HUDEP-2 (cell line): ENCODE measurements at regions not wholly inside any gene's neighbourhood (a gene's known extent, or its start where the extent isn't known, plus 50 kb on each side); places are given as distances from the start of the nearest gene placed in this dataset.
"Not testable (repeated sequence)": the region's sequence is repeated elsewhere in the genome, so short reads cannot be mapped to it uniquely, and the experiment has no call there.

ENCODE experiments used
- DNase-seq, 76 experiments: peaks; one replicate each; lab custom pipeline; 2025; ENCODE audit not compliant: unreplicated experiment in 76 of 76; lab: John Stamatoyannopoulos, UW

GRCh38 chr15:24733659-24734058 lies 58.1 kb downstream of the NPAP1 start:
- no peak for DNase-seq

- no peak for DNase-seq
Measured at GRCh38 chr15:24734396-24734795, 58.8 kb downstream of the NPAP1 start.

- DNase-seq, result no peak
Measured at GRCh38 chr15:24745290-24745689, 69.7 kb downstream of the NPAP1 start.

- no peak for DNase-seq
Measured at GRCh38 chr15:24746094-24746493, 70.5 kb downstream of the NPAP1 start.

GRCh38 chr15:24747376-24747775 lies 71.8 kb downstream of the NPAP1 start:
- no peak for DNase-seq

GRCh38 chr15:24748812-24749439 lies 73.4 kb downstream of the NPAP1 start:
- DNase-seq, result no peak

- DNase-seq, result no peak
Measured at GRCh38 chr15:24752354-24752753, 76.8 kb downstream of the NPAP1 start.

- no peak for DNase-seq
Measured at GRCh38 chr15:24756101-24756500, 80.5 kb downstream of the NPAP1 start.

- no peak for DNase-seq
Measured at GRCh38 chr15:24760066-24760465, 84.5 kb downstream of the NPAP1 start.

- DNase-seq, result peak in 1 of 76 experiments; percentile 0
Measured at GRCh38 chr15:24761704-24762302, 86.2 kb downstream of the NPAP1 start.

- DNase-seq, result no peak
Measured at GRCh38 chr15:24763891-24764290, 88.3 kb downstream of the NPAP1 start.

GRCh38 chr15:24764375-24765171 lies 89.0 kb downstream of the NPAP1 start:
- DNase-seq, result no peak

GRCh38 chr15:24766511-24767133 lies 91.0 kb downstream of the NPAP1 start:
- DNase-seq, result no peak

GRCh38 chr15:24772266-24772665 lies 96.7 kb downstream of the NPAP1 start:
- DNase-seq, result no peak

- peak in 55 of 76 experiments; percentile 0 to 74 (median 45) for DNase-seq
Measured at GRCh38 chr15:24772686-24773373, 97.3 kb downstream of the NPAP1 start.

GRCh38 chr15:24777307-24777706 lies 101.7 kb downstream of the NPAP1 start:
- no peak for DNase-seq

GRCh38 chr15:24784506-24784905 lies 108.9 kb downstream of the NPAP1 start:
- no peak for DNase-seq

GRCh38 chr15:24786347-24786746 lies 110.8 kb downstream of the NPAP1 start:
- no peak for DNase-seq

- DNase-seq, result not testable (repeated sequence)
Measured at GRCh38 chr15:24802624-24803023, 127.0 kb downstream of the NPAP1 start.

- no peak for DNase-seq
Measured at GRCh38 chr15:24819680-24820079, 135.1 kb upstream of the SNRPN start.

- no peak for DNase-seq
Measured at GRCh38 chr15:24823473-24823872, 131.3 kb upstream of the SNRPN start.
